ENCODE measurements at regions not wholly inside any gene's neighbourhood (a gene's known extent, or its start where the extent isn't known, plus 50 kb on each side); places are given as distances from the start of the nearest gene placed in this dataset.

GRCh38 chr13:39965309-39965708, 309.8 kb downstream of the COG6 start:
- Mint-ChIP-seq H3K36me3 (ENCODE audit: low read depth, unreplicated experiment) (no peaks in the 10 kb centered on the region), H3K27ac (ENCODE audit: unreplicated experiment) (no peak overlapping the region), H3K4me1 (ENCODE audit: low read depth, unreplicated experiment) (peaks cover 15% of the 10 kb centered on the region), H3K9me3 (ENCODE audit: unreplicated experiment) (no peaks in the 10 kb centered on the region), H3K27me3 (ENCODE audit: low read depth, unreplicated experiment) (no peaks in the 10 kb centered on the region), H3K4me3 (ENCODE audit: unreplicated experiment) (no peak overlapping the region)
- H3K79me2 ChIP-seq (ENCODE audit: insufficient read depth, low read length) = no peaks in the 10 kb centered on the region
- H2AFZ ChIP-seq (ENCODE audit: low read depth, low read length) = no peak overlapping the region
- no peak overlapping the region for H3K27ac ChIP-seq (ENCODE audit: low read depth, low read length)
- H3K9ac ChIP-seq (ENCODE audit: low read length) = no peak overlapping the region
- H3K9me3 ChIP-seq (ENCODE audit: insufficient read depth, low read depth, low read length) = no peaks in the 10 kb centered on the region
- H3K4me2 ChIP-seq (ENCODE audit: low read length) = no peak overlapping the region
- no peaks in the 10 kb centered on the region for H3K27me3 ChIP-seq (ENCODE audit: insufficient read depth, low read length)
- no peaks in the 10 kb centered on the region for H3K36me3 ChIP-seq (ENCODE audit: insufficient read depth, low read length)
- no peaks in the 10 kb centered on the region for H3K4me1 ChIP-seq (ENCODE audit: insufficient read depth, low read length)
- TF ChIP-seq EZH2 (IDR thresholded peaks at IDR 0.05; ENCODE audit: insufficient read depth, low read length) (no peak), CTCF (IDR thresholded peaks at IDR 0.05; ENCODE audit: insufficient read depth, low read depth, low read length) (no peak)
- DNase-seq (ENCODE audit: low read depth) (no peak), FAIRE-seq (no peak)
- H4K20me1 ChIP-seq (ENCODE audit: insufficient read depth, low read length) = no peaks in the 10 kb centered on the region
- H3K4me3 ChIP-seq (ENCODE audit: insufficient read depth, low read depth, low read length) = no peak overlapping the region

DNA sequence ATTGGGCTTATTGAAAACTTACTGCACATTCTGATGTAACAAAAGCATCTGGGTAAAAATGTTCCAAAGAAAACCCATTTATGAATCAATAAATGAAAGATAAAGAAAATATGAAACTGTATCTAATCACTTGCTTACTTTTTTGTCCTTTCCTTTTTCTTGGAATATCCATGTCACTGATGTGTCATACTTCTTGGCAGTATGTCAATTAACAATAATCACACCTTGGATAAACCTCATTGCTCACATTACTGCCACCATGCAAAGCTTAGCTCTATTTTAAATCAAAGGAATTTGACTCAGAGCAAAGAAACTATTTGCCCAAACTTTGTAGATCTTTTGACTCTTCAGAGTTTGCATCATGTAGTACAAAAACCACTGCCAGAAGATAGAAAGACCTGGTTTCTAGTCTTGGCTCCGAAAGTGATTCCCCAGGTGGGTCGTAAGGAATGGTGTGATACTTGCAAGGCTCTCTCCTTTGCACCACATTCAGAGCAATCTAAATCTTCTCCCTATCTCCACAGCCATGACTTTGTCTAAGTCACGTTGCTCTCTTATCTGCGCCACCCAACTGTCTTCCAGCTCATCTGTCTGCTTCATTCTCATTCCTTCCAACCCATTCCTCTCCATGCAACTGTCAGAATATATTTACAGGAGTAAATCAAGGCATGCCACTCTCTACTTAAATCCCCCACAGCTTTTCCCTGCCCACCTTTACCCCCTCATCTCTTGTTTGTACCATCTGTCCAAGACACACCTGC, 311.9 kb downstream of the COG6 start:
- Histone ChIP-seq H3K27me3 (ENCODE audit: insufficient read depth, low read length) (no peaks in the 10 kb centered on the region), H3K4me2 (ENCODE audit: low read length) (no peak overlapping the region), H3K4me3 (ENCODE audit: insufficient read depth, low read depth, low read length) (no peak overlapping the region), H3K27ac (ENCODE audit: low read depth, low read length) (no peak overlapping the region), H3K9ac (ENCODE audit: low read length) (no peak overlapping the region), H3K4me1 (ENCODE audit: insufficient read depth, low read length) (no peaks in the 10 kb centered on the region), H2AFZ (ENCODE audit: low read depth, low read length) (no peak overlapping the region), H3K36me3 (ENCODE audit: insufficient read depth, low read length) (no peaks in the 10 kb centered on the region), H3K9me3 (ENCODE audit: insufficient read depth, low read depth, low read length) (no peaks in the 10 kb centered on the region), H4K20me1 (ENCODE audit: insufficient read depth, low read length) (no peaks in the 10 kb centered on the region), H3K79me2 (ENCODE audit: insufficient read depth, low read length) (no peaks in the 10 kb centered on the region)
- Mint-ChIP-seq H3K4me1 (ENCODE audit: low read depth, unreplicated experiment) (peaks cover 10% of the 10 kb centered on the region), H3K27ac (ENCODE audit: unreplicated experiment) (no peak overlapping the region), H3K4me3 (ENCODE audit: unreplicated experiment) (no peak overlapping the region), H3K36me3 (ENCODE audit: low read depth, unreplicated experiment) (no peaks in the 10 kb centered on the region), H3K27me3 (ENCODE audit: low read depth, unreplicated experiment) (no peaks in the 10 kb centered on the region), H3K9me3 (ENCODE audit: unreplicated experiment) (no peaks in the 10 kb centered on the region)
- DNase-seq (ENCODE audit: low read depth) = no peak
- FAIRE-seq = no peak
- TF ChIP-seq EZH2 (IDR thresholded peaks at IDR 0.05; ENCODE audit: insufficient read depth, low read length) (no peak), CTCF (IDR thresholded peaks at IDR 0.05; ENCODE audit: insufficient read depth, low read depth, low read length) (no peak)

All from astrocyte (in vitro differentiated cells and primary cell).